ENCODE measurements at regions not wholly inside any gene's neighbourhood (a gene's known extent, or its start where the extent isn't known, plus 50 kb on each side); places are given as distances from the start of the nearest gene placed in this dataset.

DNA sequence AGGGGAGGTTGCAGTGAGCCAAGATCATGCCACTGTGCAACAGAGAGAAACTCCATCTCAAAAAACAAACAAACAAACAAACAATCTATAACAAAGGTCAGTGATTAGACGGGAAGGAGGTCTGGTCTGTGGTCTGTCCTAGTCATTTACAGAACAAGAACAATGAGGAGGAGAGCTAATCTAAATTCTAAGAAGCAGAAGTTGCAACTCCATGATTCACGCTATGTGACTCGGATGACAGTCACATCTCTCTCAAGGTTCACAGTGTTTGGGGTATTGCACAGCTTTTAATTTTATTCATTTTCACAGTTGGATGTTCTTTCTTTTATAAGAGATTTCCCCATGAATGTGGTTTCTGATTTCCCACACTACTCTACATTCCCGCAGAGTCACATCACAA is 218.7 kb upstream of the PIEZO2 start (continued):
- TF ChIP-seq, protein P1, sequence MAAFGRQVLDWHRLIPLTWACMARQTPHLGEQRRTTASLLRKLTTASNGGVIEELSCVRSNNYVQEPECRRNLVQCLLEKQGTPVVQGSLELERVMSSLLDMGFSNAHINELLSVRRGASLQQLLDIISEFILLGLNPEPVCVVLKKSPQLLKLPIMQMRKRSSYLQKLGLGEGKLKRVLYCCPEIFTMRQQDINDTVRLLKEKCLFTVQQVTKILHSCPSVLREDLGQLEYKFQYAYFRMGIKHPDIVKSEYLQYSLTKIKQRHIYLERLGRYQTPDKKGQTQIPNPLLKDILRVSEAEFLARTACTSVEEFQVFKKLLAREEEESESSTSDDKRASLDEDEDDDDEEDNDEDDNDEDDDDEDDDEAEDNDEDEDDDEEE (CRISPR knock-in tag; IDR thresholded peaks at IDR 0.05), result no peak
- TF ChIP-seq SP140L (CRISPR knock-in tag; IDR thresholded peaks at IDR 0.05; ENCODE audit: borderline replicate concordance), result no peak
- TF ChIP-seq ZNF543 (CRISPR knock-in tag; IDR thresholded peaks at IDR 0.05), result no peak
- TF ChIP-seq NFYB (CRISPR knock-in tag; IDR thresholded peaks at IDR 0.05), result no peak
- no peak for TF ChIP-seq ZMAT5 (CRISPR knock-in tag; IDR thresholded peaks at IDR 0.05; ENCODE audit: borderline replicate concordance, low read depth)
- TF ChIP-seq SMAD1 (CRISPR knock-in tag; IDR thresholded peaks at IDR 0.05; ENCODE audit: borderline replicate concordance, low read depth), result no peak
- TF ChIP-seq SKIL (CRISPR knock-in tag; IDR thresholded peaks at IDR 0.05; ENCODE audit: borderline replicate concordance), result no peak

GRCh38 chr18:11367351-11367750 is 218.0 kb upstream of the PIEZO2 start:
- no peaks in the 10 kb centered on the region for H3K27me3 ChIP-seq (ENCODE audit: control insufficient read depth in 1 of 2, insufficient read depth in 2 of 2, low read length in 2 of 2)
- TF ChIP-seq XBP1 (CRISPR knock-in tag; IDR thresholded peaks at IDR 0.05), result no peak
- H3K4me2 ChIP-seq (ENCODE audit: low read depth, low read length), result no peak overlapping the region
- H3K36me3 ChIP-seq (replicated peaks in 1 of 2; ENCODE audit: control insufficient read depth in 1 of 2, insufficient read depth in 2 of 2, low read length in 2 of 2), result no peaks in the 10 kb centered on the region
- CTCF ChIA-PET (ENCODE audit: low intra/inter-chr PET ratio, low total read pairs), result no interaction called here
- FAIRE-seq (no peak), DNase-seq (ENCODE audit: low spot score) (no peak), ATAC-seq (no peak)
- H3K79me2 ChIP-seq (ENCODE audit: insufficient read depth, low read length), result no peaks in the 10 kb centered on the region
- no peaks in the 10 kb centered on the region for H3K4me1 ChIP-seq (ENCODE audit: insufficient read depth, low read length)
- in situ Hi-C loops (cut with HindIII; ENCODE audit: extremely low pct_ligation_motif_present, low pct_unique_long_range_greater_than_20kb), result no loop called here
- H3K9me3 ChIP-seq (ENCODE audit: low read length), result no peaks in the 10 kb centered on the region
- no TSS peak for BruUV-seq (replicated peaks)
- intact Hi-C loops (cut with micrococcal nuclease; ENCODE audit: unreplicated experiment), result no loop called here
- no peaks in the 10 kb centered on the region for H4K20me1 ChIP-seq (ENCODE audit: insufficient read depth, low read length)
- H3K4me3 ChIP-seq (replicated peaks in 1 of 3; ENCODE audit: insufficient read depth in 1 of 3, low read depth in 2 of 3, low read length in 3 of 3), result no peak overlapping the region
- no peak overlapping the region for H2AFZ ChIP-seq (ENCODE audit: low read length)
- POLR2A ChIA-PET, result no interaction called here
- H3K9ac ChIP-seq (ENCODE audit: insufficient read depth, low read depth, low read length), result no peak overlapping the region
- H3K27ac ChIP-seq (ENCODE audit: extremely low read length, insufficient read depth, low read length), result no peak overlapping the region
